ENCODE measurements at regions not wholly inside any gene's neighbourhood (a gene's known extent, or its start where the extent isn't known, plus 50 kb on each side); places are given as distances from the start of the nearest gene placed in this dataset.
"Not testable (repeated sequence)": the region's sequence is repeated elsewhere in the genome, so short reads cannot be mapped to it uniquely, and the experiment has no call there.

- CTCF ChIA-PET; H3K27ac ChIP-seq (ENCODE audit: control insufficient read depth, insufficient read depth): not testable (repeated sequence)
These were observed 334.5 kb downstream of the GLUD2 start for GRCh38 chrX:121381915-121382314.

GRCh38 chrX:121389976-121390714, 342.7 kb downstream of the GLUD2 start:
- DNase-seq (ENCODE audit: low read depth, low spot score), result no peak
- TF ChIP-seq GABPA (IDR thresholded peaks at IDR 0.05; ENCODE audit: low read depth), result no peak
- no TSS peak for BruUV-seq (replicated peaks)
- ChIA-PET CTCF (interaction anchor here (1.0 kb wide), 1 partner anchor 68 kb away, joined by 5 read pairs; no protein-coding TSS in a partner anchor), POLR2A (interaction anchor here (0.6 kb wide), 2 partner anchors 173 to 638 kb away, joined by 3 to 6 read pairs; no protein-coding TSS in a partner anchor), SMC1A (ENCODE audit: uncharacterized antibody, unreplicated experiment) (no interaction called here), RAD21 (ENCODE audit: unreplicated experiment) (no interaction called here)
- Histone ChIP-seq H3K9ac (ENCODE audit: control insufficient read depth, insufficient read depth, low read length) (no peak overlapping the region), H3K36me3 (ENCODE audit: control insufficient read depth in 2 of 2, insufficient read depth in 2 of 2, low read length in 1 of 2) (no peaks in the 10 kb centered on the region), H3K4me2 (ENCODE audit: control insufficient read depth, insufficient read depth) (no peak overlapping the region), H3K27ac (ENCODE audit: control insufficient read depth, insufficient read depth) (no peak overlapping the region), H3K27me3 (replicated peaks in 1 of 2; ENCODE audit: control insufficient read depth in 2 of 2, insufficient read depth in 2 of 2, low read length in 1 of 2) (no peaks in the 10 kb centered on the region), H3K9me3 (replicated peaks; ENCODE audit: control insufficient read depth, insufficient read depth, low read length) (no peaks in the 10 kb centered on the region), H3K79me2 (ENCODE audit: control insufficient read depth, insufficient read depth, low read length) (no peaks in the 10 kb centered on the region), H2AFZ (ENCODE audit: control insufficient read depth, low read depth, low read length) (no peak overlapping the region), H3K4me1 (ENCODE audit: control insufficient read depth, insufficient read depth, low read length) (no peaks in the 10 kb centered on the region), H3K4me3 (no peak overlapping the region), H4K20me1 (ENCODE audit: control insufficient read depth, insufficient read depth) (no peaks in the 10 kb centered on the region)
- ATAC-seq, result no peak
- in situ Hi-C loops (cut with MboI) (no loop called here), intact Hi-C loops (cut with micrococcal nuclease; ENCODE audit: unreplicated experiment) (no loop called here)
- 2% methylated on average over 4 of the region's 4 CpGs for WGBS (ENCODE audit: insufficient coverage, insufficient replicate concordance, low lambda C conversion rate, missing lambda C conversion rate)
- FAIRE-seq, result no peak

More at GRCh38 chrX:121381915-121382314, 334.5 kb downstream of the GLUD2 start:
- RAD21 ChIA-PET (ENCODE audit: unreplicated experiment); H3K9ac ChIP-seq (ENCODE audit: control insufficient read depth, insufficient read depth, low read length); FAIRE-seq; H3K9me3 ChIP-seq (replicated peaks; ENCODE audit: control insufficient read depth, insufficient read depth, low read length); H3K79me2 ChIP-seq (ENCODE audit: control insufficient read depth, insufficient read depth, low read length); ATAC-seq; H3K27me3 ChIP-seq (replicated peaks in 1 of 2; ENCODE audit: control insufficient read depth in 2 of 2, insufficient read depth in 2 of 2, low read length in 1 of 2); DNase-seq (ENCODE audit: low read depth, low spot score); intact Hi-C loops (cut with micrococcal nuclease; ENCODE audit: unreplicated experiment); H4K20me1 ChIP-seq (ENCODE audit: control insufficient read depth, insufficient read depth); SMC1A ChIA-PET (ENCODE audit: uncharacterized antibody, unreplicated experiment); BruUV-seq (replicated peaks); H3K36me3 ChIP-seq (ENCODE audit: control insufficient read depth in 2 of 2, insufficient read depth in 2 of 2, low read length in 1 of 2); in situ Hi-C loops (cut with MboI); H3K4me1 ChIP-seq (ENCODE audit: control insufficient read depth, insufficient read depth, low read length); POLR2A ChIA-PET; H2AFZ ChIP-seq (ENCODE audit: control insufficient read depth, low read depth, low read length); H3K4me3 ChIP-seq; H3K4me2 ChIP-seq (ENCODE audit: control insufficient read depth, insufficient read depth): not testable (repeated sequence)
- WGBS (ENCODE audit: insufficient coverage, insufficient replicate concordance, low lambda C conversion rate, missing lambda C conversion rate), result 49% methylated on average over 7 of the region's 7 CpGs

Measured in GM12878 (cell line).